ENCODE measurements at regions not wholly inside any gene's neighbourhood (a gene's known extent, or its start where the extent isn't known, plus 50 kb on each side); places are given as distances from the start of the nearest gene placed in this dataset.

GRCh38 chr1:178643349-178643748, 81.7 kb upstream of the RALGPS2 start:
- ChIA-PET CTCF (interaction anchor here (0.5 to 0.7 kb wide), 2 partner anchors 110 to 587 kb away, joined by 3 read pairs; no protein-coding TSS in a partner anchor), POLR2A (no interaction called here)
- TF ChIP-seq ZNF223 (tag by site-specific recombination; IDR thresholded peaks at IDR 0.05) (no peak), ZNF624 (tag by site-specific recombination; IDR thresholded peaks at IDR 0.05) (no peak), ZNF555 (tag by site-specific recombination; conservative IDR thresholded peaks at IDR 0.05) (no peak), ZBTB20 (tag by site-specific recombination; IDR thresholded peaks at IDR 0.05) (no peak), KLF16 (tag by site-specific recombination; IDR thresholded peaks at IDR 0.05) (no peak), REST (tag by site-specific recombination; IDR thresholded peaks at IDR 0.05) (no peak), ZSCAN30 (tag by site-specific recombination; IDR thresholded peaks at IDR 0.05) (no peak), ZNF473 (tag by site-specific recombination; IDR thresholded peaks at IDR 0.05) (no peak), ZNF596 (tag by site-specific recombination; IDR thresholded peaks at IDR 0.05) (no peak), BCL11B (tag by site-specific recombination; IDR thresholded peaks at IDR 0.05; ENCODE audit: low read depth) (no peak)
- TF ChIP-seq, protein P1, sequence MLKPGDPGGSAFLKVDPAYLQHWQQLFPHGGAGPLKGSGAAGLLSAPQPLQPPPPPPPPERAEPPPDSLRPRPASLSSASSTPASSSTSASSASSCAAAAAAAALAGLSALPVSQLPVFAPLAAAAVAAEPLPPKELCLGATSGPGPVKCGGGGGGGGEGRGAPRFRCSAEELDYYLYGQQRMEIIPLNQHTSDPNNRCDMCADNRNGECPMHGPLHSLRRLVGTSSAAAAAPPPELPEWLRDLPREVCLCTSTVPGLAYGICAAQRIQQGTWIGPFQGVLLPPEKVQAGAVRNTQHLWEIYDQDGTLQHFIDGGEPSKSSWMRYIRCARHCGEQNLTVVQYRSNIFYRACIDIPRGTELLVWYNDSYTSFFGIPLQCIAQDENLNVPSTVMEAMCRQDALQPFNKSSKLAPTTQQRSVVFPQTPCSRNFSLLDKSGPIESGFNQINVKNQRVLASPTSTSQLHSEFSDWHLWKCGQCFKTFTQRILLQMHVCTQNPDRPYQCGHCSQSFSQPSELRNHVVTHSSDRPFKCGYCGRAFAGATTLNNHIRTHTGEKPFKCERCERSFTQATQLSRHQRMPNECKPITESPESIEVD (tag by site-specific recombination; IDR thresholded peaks at IDR 0.05): no peak
- TF ChIP-seq, protein P2, sequence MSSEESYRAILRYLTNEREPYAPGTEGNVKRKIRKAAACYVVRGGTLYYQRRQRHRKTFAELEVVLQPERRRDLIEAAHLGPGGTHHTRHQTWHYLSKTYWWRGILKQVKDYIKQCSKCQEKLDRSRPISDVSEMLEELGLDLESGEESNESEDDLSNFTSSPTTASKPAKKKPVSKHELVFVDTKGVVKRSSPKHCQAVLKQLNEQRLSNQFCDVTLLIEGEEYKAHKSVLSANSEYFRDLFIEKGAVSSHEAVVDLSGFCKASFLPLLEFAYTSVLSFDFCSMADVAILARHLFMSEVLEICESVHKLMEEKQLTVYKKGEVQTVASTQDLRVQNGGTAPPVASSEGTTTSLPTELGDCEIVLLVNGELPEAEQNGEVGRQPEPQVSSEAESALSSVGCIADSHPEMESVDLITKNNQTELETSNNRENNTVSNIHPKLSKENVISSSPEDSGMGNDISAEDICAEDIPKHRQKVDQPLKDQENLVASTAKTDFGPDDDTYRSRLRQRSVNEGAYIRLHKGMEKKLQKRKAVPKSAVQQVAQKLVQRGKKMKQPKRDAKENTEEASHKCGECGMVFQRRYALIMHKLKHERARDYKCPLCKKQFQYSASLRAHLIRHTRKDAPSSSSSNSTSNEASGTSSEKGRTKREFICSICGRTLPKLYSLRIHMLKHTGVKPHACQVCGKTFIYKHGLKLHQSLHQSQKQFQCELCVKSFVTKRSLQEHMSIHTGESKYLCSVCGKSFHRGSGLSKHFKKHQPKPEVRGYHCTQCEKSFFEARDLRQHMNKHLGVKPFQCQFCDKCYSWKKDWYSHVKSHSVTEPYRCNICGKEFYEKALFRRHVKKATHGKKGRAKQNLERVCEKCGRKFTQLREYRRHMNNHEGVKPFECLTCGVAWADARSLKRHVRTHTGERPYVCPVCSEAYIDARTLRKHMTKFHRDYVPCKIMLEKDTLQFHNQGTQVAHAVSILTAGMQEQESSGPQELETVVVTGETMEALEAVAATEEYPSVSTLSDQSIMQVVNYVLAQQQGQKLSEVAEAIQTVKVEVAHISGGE (tag by site-specific recombination; conservative IDR thresholded peaks at IDR 0.05; ENCODE audit: low read depth): no peak
- TF ChIP-seq, protein P3, sequence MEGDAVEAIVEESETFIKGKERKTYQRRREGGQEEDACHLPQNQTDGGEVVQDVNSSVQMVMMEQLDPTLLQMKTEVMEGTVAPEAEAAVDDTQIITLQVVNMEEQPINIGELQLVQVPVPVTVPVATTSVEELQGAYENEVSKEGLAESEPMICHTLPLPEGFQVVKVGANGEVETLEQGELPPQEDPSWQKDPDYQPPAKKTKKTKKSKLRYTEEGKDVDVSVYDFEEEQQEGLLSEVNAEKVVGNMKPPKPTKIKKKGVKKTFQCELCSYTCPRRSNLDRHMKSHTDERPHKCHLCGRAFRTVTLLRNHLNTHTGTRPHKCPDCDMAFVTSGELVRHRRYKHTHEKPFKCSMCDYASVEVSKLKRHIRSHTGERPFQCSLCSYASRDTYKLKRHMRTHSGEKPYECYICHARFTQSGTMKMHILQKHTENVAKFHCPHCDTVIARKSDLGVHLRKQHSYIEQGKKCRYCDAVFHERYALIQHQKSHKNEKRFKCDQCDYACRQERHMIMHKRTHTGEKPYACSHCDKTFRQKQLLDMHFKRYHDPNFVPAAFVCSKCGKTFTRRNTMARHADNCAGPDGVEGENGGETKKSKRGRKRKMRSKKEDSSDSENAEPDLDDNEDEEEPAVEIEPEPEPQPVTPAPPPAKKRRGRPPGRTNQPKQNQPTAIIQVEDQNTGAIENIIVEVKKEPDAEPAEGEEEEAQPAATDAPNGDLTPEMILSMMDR (tag by site-specific recombination; IDR thresholded peaks at IDR 0.05): no peak
- no peak overlapping the region for H3K27ac ChIP-seq (ENCODE audit: extremely low read depth, low read depth, low read length)
- no peaks in the 10 kb centered on the region for H3K9me3 ChIP-seq (ENCODE audit: control insufficient read depth, insufficient read depth, low read depth, low read length)
- peaks cover 5% of the 10 kb centered on the region for H3K4me1 ChIP-seq (ENCODE audit: control insufficient read depth, insufficient read depth, low read length)
- no peak overlapping the region for H3K4me3 ChIP-seq (ENCODE audit: low read depth, low read length)
- H3K36me3 ChIP-seq (ENCODE audit: control insufficient read depth in 2 of 2, insufficient read depth in 1 of 2, low read length in 2 of 2): no peaks in the 10 kb centered on the region

- no peaks in the 10 kb centered on the region for H3K9me3 ChIP-seq (ENCODE audit: control insufficient read depth, insufficient read depth, low read depth, low read length)
- ChIA-PET POLR2A (no interaction called here), CTCF (interaction anchor here (0.5 to 0.7 kb wide), 2 partner anchors 71 to 587 kb away, joined by 3 read pairs; no protein-coding TSS in a partner anchor)
- H3K4me1 ChIP-seq (ENCODE audit: control insufficient read depth, insufficient read depth, low read length): peaks cover 5% of the 10 kb centered on the region
- H3K36me3 ChIP-seq (ENCODE audit: control insufficient read depth in 2 of 2, insufficient read depth in 1 of 2, low read length in 2 of 2): no peaks in the 10 kb centered on the region
- no peak overlapping the region for H3K27ac ChIP-seq (ENCODE audit: extremely low read depth, low read depth, low read length)
- no peak overlapping the region for H3K4me3 ChIP-seq (ENCODE audit: low read depth, low read length)
- TF ChIP-seq ZNF398 (tag by site-specific recombination; IDR thresholded peaks at IDR 0.05) (no peak), KLF7 (tag by site-specific recombination; IDR thresholded peaks at IDR 0.05; ENCODE audit: borderline replicate concordance) (no peak), SCRT1 (tag by site-specific recombination; IDR thresholded peaks at IDR 0.05; ENCODE audit: borderline replicate concordance) (no peak), ZBTB7A (tag by site-specific recombination; IDR thresholded peaks at IDR 0.05; ENCODE audit: low read depth) (no peak), ZNF221 (tag by site-specific recombination; IDR thresholded peaks at IDR 0.05; ENCODE audit: borderline replicate concordance) (no peak), ZNF155 (tag by site-specific recombination; IDR thresholded peaks at IDR 0.05) (no peak), ZNF214 (tag by site-specific recombination; IDR thresholded peaks at IDR 0.05; ENCODE audit: borderline replicate concordance) (no peak), ZNF777 (tag by site-specific recombination; IDR thresholded peaks at IDR 0.05; ENCODE audit: borderline replicate concordance) (no peak), ZNF560 (tag by site-specific recombination; IDR thresholded peaks at IDR 0.05; ENCODE audit: borderline replicate concordance) (no peak), ZNF157 (tag by site-specific recombination; IDR thresholded peaks at IDR 0.05) (no peak), ZNF416 (tag by site-specific recombination; IDR thresholded peaks at IDR 0.05) (no peak)
Measured at GRCh38 chr1:178643831-178644230, 81.2 kb upstream of the RALGPS2 start.

All from HEK293 (cell line).